Hematopoietic multipotent progenitor cell (in vitro differentiated cells): ENCODE measurements at regions not wholly inside any gene's neighbourhood (a gene's known extent, or its start where the extent isn't known, plus 50 kb on each side); places are given as distances from the start of the nearest gene placed in this dataset. TPM values are rescaled to one million over a fixed set of nuclear protein-coding genes. Genes with fewer than 3 reads are reported as not detected.
A peak's percentile ranks its signal among the peaks of the same experiment; 100 is the strongest.

Experiments used
- DNase-seq, 3 donors: peaks; one replicate each; pipeline ENCODE4 v3.0.0-alpha.2; 2011 to 2015; ENCODE audit warnings: low read depth in 2 of 3, low spot score in 2 of 3
- small RNA-seq: library from RNA; depleted of rRNA; stranded (forward); fragments of <200 nt; gene quantifications from one replicate; pipeline ENCODE3, GENCODE V24; 2012

DNA sequence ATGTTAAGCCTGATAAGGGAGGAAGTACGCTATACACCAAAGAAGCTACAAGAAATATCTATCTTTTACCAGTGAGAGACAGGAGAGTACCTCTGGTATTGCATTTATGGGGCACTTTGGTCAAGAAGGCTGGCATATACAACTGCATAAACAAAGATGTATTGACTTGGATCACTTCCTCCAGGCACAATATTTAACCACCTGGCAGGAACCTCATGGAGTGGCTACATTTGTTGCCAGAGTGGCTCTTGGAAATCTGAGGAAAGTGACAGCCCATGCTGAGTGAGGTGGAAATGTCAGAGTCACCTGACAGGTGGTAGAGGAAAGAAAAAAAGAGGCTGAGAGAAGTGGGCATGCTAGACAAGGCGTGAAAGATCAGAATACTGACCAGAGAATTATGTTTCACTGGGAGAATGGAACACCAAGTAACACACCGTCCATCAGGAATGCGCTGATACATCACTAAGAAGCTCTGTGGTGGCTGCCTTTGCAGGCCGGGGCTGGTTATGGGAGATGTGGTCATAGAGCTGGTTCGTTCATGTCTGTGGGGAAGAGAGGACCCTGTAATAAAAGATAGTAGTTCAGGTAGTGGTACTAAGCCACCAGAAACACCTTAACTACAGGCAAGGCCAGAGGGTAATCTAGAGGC, 61.4 kb upstream of the UFL1 start:
- DNase-seq: no peak

DNA sequence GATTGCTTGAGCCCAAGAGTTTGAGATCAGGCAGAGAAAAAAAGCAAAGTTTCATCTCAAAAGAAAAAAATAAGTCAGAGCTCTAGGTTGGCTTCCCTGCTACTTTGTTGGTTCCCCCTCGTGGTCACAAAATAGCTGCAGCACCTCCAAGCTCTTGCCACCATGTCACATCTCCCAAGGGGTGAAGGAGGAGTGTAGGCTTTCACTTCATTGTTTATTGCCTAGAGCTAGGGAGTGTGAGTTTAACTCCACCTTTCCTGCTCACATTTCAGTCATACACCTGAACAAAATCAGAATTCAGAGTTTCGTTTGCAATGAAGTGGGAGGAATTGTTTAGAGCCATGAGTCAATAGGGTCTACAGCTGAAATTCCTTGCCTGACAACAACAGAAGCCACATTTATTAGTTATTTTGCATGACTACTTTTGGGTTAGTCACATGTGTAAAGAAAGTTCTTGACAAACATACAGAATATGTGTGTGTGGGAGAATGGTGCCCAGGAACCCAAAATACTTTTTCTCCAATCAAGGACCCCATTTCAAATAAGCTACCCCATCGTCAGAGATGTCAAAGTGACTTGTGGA, 56.2 kb upstream of the UFL1 start:
- DNase-seq: no peak

GRCh38 chr6:96466147-96466863, 55.3 kb upstream of the UFL1 start:
- no peak for DNase-seq

DNA sequence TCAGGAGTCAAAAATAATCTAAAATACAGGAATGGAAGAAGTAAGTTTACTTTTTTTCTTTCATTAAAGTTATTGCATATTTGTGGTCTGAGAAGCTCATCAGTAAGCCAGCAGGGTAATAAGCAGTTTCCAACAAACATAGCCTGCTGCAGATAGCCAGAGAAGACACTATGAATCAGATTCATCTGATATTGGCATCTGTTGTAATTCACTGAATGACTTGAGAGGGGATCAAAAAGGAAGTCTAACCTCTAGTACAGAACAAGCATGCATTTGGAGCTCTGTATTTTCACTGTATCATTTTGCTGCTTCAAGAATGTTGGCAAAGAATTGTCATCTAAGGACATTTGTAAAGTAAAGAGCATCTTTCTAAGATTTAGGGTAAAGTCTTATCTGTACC, 53.8 kb upstream of the UFL1 start:
- no peak for DNase-seq

- DNase-seq: no peak
Observed at GRCh38 chr6:96468281-96468680, 53.3 kb upstream of the UFL1 start.

- DNase-seq: peak in 2 of 3 donors; percentile 3 to 15
Observed at GRCh38 chr6:96468681-96469224, 52.9 kb upstream of the UFL1 start.

GRCh38 chr6:96469312-96469711, 52.3 kb upstream of the UFL1 start:
- DNase-seq: no peak

DNA sequence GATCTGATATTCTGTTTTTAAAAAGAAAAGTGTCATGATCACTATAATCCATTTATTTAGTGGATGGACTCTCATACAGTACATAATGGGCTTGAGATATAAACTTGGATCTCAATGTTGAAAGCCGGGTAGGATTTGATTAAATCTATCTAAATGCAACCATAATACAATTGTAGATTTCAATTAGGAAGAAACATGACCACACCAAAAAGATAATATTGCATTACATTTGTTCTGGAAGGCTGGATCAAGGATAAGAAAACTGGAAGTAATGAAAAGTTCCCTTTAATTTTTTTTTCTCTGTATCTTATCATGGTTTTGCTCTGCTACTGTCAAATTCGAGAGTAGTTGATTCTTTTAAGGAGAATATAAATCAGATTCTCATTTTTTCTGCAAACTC, 51.3 kb upstream of the UFL1 start:
- DNase-seq: no peak

Small RNA genes lying in the stretch of these regions (small RNA-seq; reads per million reads assigned to genes)
- not detected for gene RN7SL797P
